GM18868 (cell line): ENCODE measurements at regions not wholly inside any gene's neighbourhood (a gene's known extent, or its start where the extent isn't known, plus 50 kb on each side); places are given as distances from the start of the nearest gene placed in this dataset.

Source experiments
- ATAC-seq: cut with Tn5 transposase; IDR thresholded peaks from one replicate; pipeline ENCODE4 v1.9.1; 2021; ENCODE audit warnings: mild to moderate bottlenecking, moderate library complexity; ENCODE audit not compliant: unreplicated experiment

- ATAC-seq, result no peak
These were observed 163.8 kb upstream of the NPVF start for GRCh38 chr7:25391961-25392587.

- no peak for ATAC-seq
These were observed 164.5 kb upstream of the NPVF start for GRCh38 chr7:25392588-25393338.

GRCh38 chr7:25395976-25396375 is 167.7 kb upstream of the NPVF start:
- no peak for ATAC-seq

GRCh38 chr7:25396668-25397067 is 168.4 kb upstream of the NPVF start:
- no peak for ATAC-seq

- no peak for ATAC-seq
These were observed 170.1 kb upstream of the NPVF start for GRCh38 chr7:25398418-25398817.

- no peak for ATAC-seq
These were observed 170.9 kb upstream of the NPVF start for GRCh38 chr7:25399000-25399750.

GRCh38 chr7:25402532-25402931 is 174.2 kb upstream of the NPVF start:
- no peak for ATAC-seq

GRCh38 chr7:25405736-25406135 is 177.4 kb upstream of the NPVF start:
- ATAC-seq, result no peak

- no peak for ATAC-seq
These were observed 178.8 kb upstream of the NPVF start for GRCh38 chr7:25407053-25407452.

- ATAC-seq, result no peak
These were observed 179.9 kb upstream of the NPVF start for GRCh38 chr7:25408012-25408687.

GRCh38 chr7:25408876-25409275 is 180.6 kb upstream of the NPVF start:
- ATAC-seq, result no peak

GRCh38 chr7:25409897-25410636 is 181.8 kb upstream of the NPVF start:
- ATAC-seq, result no peak

GRCh38 chr7:25420771-25421170 is 192.5 kb upstream of the NPVF start:
- ATAC-seq, result no peak

- no peak for ATAC-seq
These were observed 195.8 kb upstream of the NPVF start for GRCh38 chr7:25424113-25424512.

- ATAC-seq, result no peak
These were observed 196.6 kb upstream of the NPVF start for GRCh38 chr7:25424855-25425254.

- no peak for ATAC-seq
These were observed 199.4 kb upstream of the NPVF start for GRCh38 chr7:25427721-25428120.

- no peak for ATAC-seq
These were observed 201.4 kb upstream of the NPVF start for GRCh38 chr7:25429731-25430130.

GRCh38 chr7:25430200-25430931 is 202.1 kb upstream of the NPVF start:
- no peak for ATAC-seq

- ATAC-seq, result no peak
These were observed 203.7 kb upstream of the NPVF start for GRCh38 chr7:25431956-25432450.

- no peak for ATAC-seq
These were observed 204.5 kb upstream of the NPVF start for GRCh38 chr7:25432807-25433206.
